Osteoblast (primary cell): ENCODE measurements at regions not wholly inside any gene's neighbourhood (a gene's known extent, or its start where the extent isn't known, plus 50 kb on each side); places are given as distances from the start of the nearest gene placed in this dataset.

Source experiments
- DNase-seq: peaks from one replicate; pipeline ENCODE4 v3.0.0; 2011; ENCODE audit warnings: low spot score, mixed read lengths; ENCODE audit not compliant: insufficient read length; ENCODE audit errors: missing footprints
- H2AFZ ChIP-seq: 2 replicates; pipeline ENCODE4 v1.6.0; 2011; ENCODE audit warnings: mild to moderate bottlenecking, low read length
- H3K27ac ChIP-seq: 2 replicates; pipeline ENCODE4 v1.5.1; 2011; ENCODE audit warnings: mild to moderate bottlenecking, low read depth, low read length, moderate library complexity
- H3K27me3 ChIP-seq: 2 replicates; pipeline ENCODE4 v1.6.0; 2012; ENCODE audit warnings: mild to moderate bottlenecking, control low read depth, inconsistent platforms, low read length, moderate library complexity; ENCODE audit not compliant: insufficient read depth
- H3K36me3 ChIP-seq: 2 replicates; pipeline ENCODE4 v1.5.1; 2011; ENCODE audit warnings: mild to moderate bottlenecking, low read length, control low read depth, moderate library complexity; ENCODE audit not compliant: insufficient read depth
- H3K4me1 ChIP-seq: 2 replicates; pipeline ENCODE4 v1.5.1; 2011; ENCODE audit warnings: mild to moderate bottlenecking, low read length, control low read depth, moderate library complexity; ENCODE audit not compliant: insufficient read depth
- H3K4me2 ChIP-seq: 2 replicates; pipeline ENCODE4 v1.6.0; 2011; ENCODE audit warnings: mild to moderate bottlenecking, low read length; ENCODE audit not compliant: insufficient read depth
- H3K4me3 ChIP-seq: fragments of 200-600 bp; sonication (generic); 3 replicates; pipeline ENCODE4 v1.5.1; 2012; ENCODE audit warnings: mild to moderate bottlenecking, low read length, inconsistent platforms; ENCODE audit not compliant: insufficient read depth
- H3K79me2 ChIP-seq: 2 replicates; pipeline ENCODE4 v1.6.0; 2012; ENCODE audit warnings: mild to moderate bottlenecking, low read length, control low read depth, inconsistent platforms; ENCODE audit not compliant: insufficient read depth
- H3K9me3 ChIP-seq: 2 replicates; pipeline ENCODE4 v1.5.1; 2011; ENCODE audit warnings: low read depth, low read length, control low read depth
- H4K20me1 ChIP-seq: 2 replicates; pipeline ENCODE4 v1.6.0; 2012; ENCODE audit warnings: mild to moderate bottlenecking, low read length, control low read depth; ENCODE audit not compliant: insufficient read depth
- CTCF ChIP-seq: IDR thresholded peaks from 2 replicates; pipeline ENCODE4 v1.5.1; 2011; ENCODE audit warnings: mild to moderate bottlenecking, low read depth, low read length, moderate library complexity; ENCODE audit errors: extremely low read depth

GRCh38 chr14:47959740-47960139, 284.3 kb upstream of the MDGA2 start:
- H3K27ac ChIP-seq: no peak overlapping the region
- no peak for DNase-seq
- no peaks in the 10 kb centered on the region for H3K79me2 ChIP-seq
- H2AFZ ChIP-seq: no peak overlapping the region
- no peak for TF ChIP-seq CTCF
- no peak overlapping the region for H3K4me3 ChIP-seq
- no peaks in the 10 kb centered on the region for H4K20me1 ChIP-seq
- H3K4me1 ChIP-seq: no peaks in the 10 kb centered on the region
- H3K4me2 ChIP-seq: no peak overlapping the region
- no peaks in the 10 kb centered on the region for H3K9me3 ChIP-seq
- H3K36me3 ChIP-seq: no peaks in the 10 kb centered on the region
- H3K27me3 ChIP-seq: no peaks in the 10 kb centered on the region

GRCh38 chr14:47949006-47949405, 273.6 kb upstream of the MDGA2 start:
- Histone ChIP-seq H4K20me1 (no peaks in the 10 kb centered on the region), H3K36me3 (no peaks in the 10 kb centered on the region), H3K79me2 (no peaks in the 10 kb centered on the region), H3K4me1 (no peaks in the 10 kb centered on the region), H3K4me2 (no peak overlapping the region), H3K27ac (no peak overlapping the region), H3K4me3 (no peak overlapping the region), H3K27me3 (no peaks in the 10 kb centered on the region), H2AFZ (no peak overlapping the region), H3K9me3 (no peaks in the 10 kb centered on the region)
- no peak for TF ChIP-seq CTCF
- DNase-seq: no peak

- no peak for TF ChIP-seq CTCF
- Histone ChIP-seq H3K4me1 (no peaks in the 10 kb centered on the region), H3K27me3 (no peaks in the 10 kb centered on the region)
Measured at GRCh38 chr14:47935332-47935731, 259.9 kb upstream of the MDGA2 start.

DNA sequence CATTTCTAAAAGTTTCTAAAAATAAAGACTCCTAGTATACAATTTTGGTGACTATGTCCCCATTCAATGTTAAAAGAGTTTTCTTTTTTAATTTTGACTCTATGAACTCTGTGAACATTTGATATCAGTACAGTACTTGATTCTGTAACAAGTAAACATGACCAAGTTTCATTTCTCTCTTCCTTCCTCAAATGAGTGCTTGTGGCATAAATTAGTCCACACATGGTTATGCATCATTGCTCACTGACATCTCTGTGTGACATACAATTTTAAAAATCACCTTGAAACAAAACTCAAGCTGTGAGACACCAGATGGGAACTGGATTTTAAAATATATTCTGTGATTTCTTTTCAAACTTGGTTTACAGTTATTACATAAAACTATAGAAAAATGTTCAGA, 253.9 kb upstream of the MDGA2 start:
- Histone ChIP-seq H3K4me3 (no peak overlapping the region), H4K20me1 (no peaks in the 10 kb centered on the region), H3K9me3 (no peaks in the 10 kb centered on the region), H3K27ac (no peak overlapping the region), H3K4me1 (no peaks in the 10 kb centered on the region), H2AFZ (no peak overlapping the region), H3K36me3 (no peaks in the 10 kb centered on the region), H3K79me2 (no peaks in the 10 kb centered on the region), H3K27me3 (no peaks in the 10 kb centered on the region), H3K4me2 (no peak overlapping the region)
- TF ChIP-seq CTCF: no peak
- DNase-seq: no peak

More at GRCh38 chr14:47935332-47935731, 259.9 kb upstream of the MDGA2 start:
- no peak for DNase-seq
- no peak overlapping the region for H3K27ac ChIP-seq
- H3K4me2 ChIP-seq: no peak overlapping the region
- H4K20me1 ChIP-seq: no peaks in the 10 kb centered on the region
- no peaks in the 10 kb centered on the region for H3K9me3 ChIP-seq
- H2AFZ ChIP-seq: no peak overlapping the region
- H3K4me3 ChIP-seq: no peak overlapping the region
- no peaks in the 10 kb centered on the region for H3K36me3 ChIP-seq
- no peaks in the 10 kb centered on the region for H3K79me2 ChIP-seq
